ENCODE measurements at regions not wholly inside any gene's neighbourhood (a gene's known extent, or its start where the extent isn't known, plus 50 kb on each side); places are given as distances from the start of the nearest gene placed in this dataset.
A peak's percentile ranks its signal among the peaks of the same experiment; 100 is the strongest.
"Not testable (repeated sequence)": the region's sequence is repeated elsewhere in the genome, so short reads cannot be mapped to it uniquely, and the experiment has no call there.

GRCh38 chrX:106291779-106292390, 123.8 kb downstream of the PWWP3B start:
- H3K27me3 Mint-ChIP-seq, result not testable (repeated sequence)

GRCh38 chrX:106300239-106300638, 132.1 kb downstream of the PWWP3B start:
- no peak overlapping the region for H3K27ac Mint-ChIP-seq
- no peaks in the 10 kb centered on the region for H3K4me1 Mint-ChIP-seq
- no peaks in the 10 kb centered on the region for H3K9me3 Mint-ChIP-seq
- no peaks in the 10 kb centered on the region for H3K36me3 Mint-ChIP-seq
- ATAC-seq (replicated peaks) (no peak), DNase-seq (no peak)
- H3K27me3 Mint-ChIP-seq, result no peaks in the 10 kb centered on the region
- no peak overlapping the region for H3K4me3 Mint-ChIP-seq

More at GRCh38 chrX:106291779-106292390, 123.8 kb downstream of the PWWP3B start:
- not testable (repeated sequence) for H3K4me3 Mint-ChIP-seq; DNase-seq; H3K36me3 Mint-ChIP-seq; H3K4me1 Mint-ChIP-seq; H3K27ac Mint-ChIP-seq; H3K9me3 Mint-ChIP-seq; ATAC-seq (replicated peaks)

GRCh38 chrX:106300656-106301055, 132.6 kb downstream of the PWWP3B start:
- H3K27ac Mint-ChIP-seq, result no peak overlapping the region
- H3K4me3 Mint-ChIP-seq, result no peak overlapping the region
- H3K9me3 Mint-ChIP-seq, result no peaks in the 10 kb centered on the region
- ATAC-seq (replicated peaks) (no peak), DNase-seq (no peak)
- H3K4me1 Mint-ChIP-seq, result no peaks in the 10 kb centered on the region
- H3K36me3 Mint-ChIP-seq, result no peaks in the 10 kb centered on the region
- no peaks in the 10 kb centered on the region for H3K27me3 Mint-ChIP-seq

- H3K9me3 Mint-ChIP-seq, result no peaks in the 10 kb centered on the region
- H3K27ac Mint-ChIP-seq, result no peak overlapping the region
- no peaks in the 10 kb centered on the region for H3K36me3 Mint-ChIP-seq
- ATAC-seq (replicated peaks), result no peak
- H3K27me3 Mint-ChIP-seq, result no peaks in the 10 kb centered on the region
- H3K4me1 Mint-ChIP-seq, result no peaks in the 10 kb centered on the region
- no peak overlapping the region for H3K4me3 Mint-ChIP-seq
- no peak for DNase-seq
Observed at GRCh38 chrX:106302304-106302703, 134.2 kb downstream of the PWWP3B start.

GRCh38 chrX:106306391-106306947, 138.4 kb downstream of the PWWP3B start:
- H3K27me3 Mint-ChIP-seq, result no peaks in the 10 kb centered on the region
- no peak overlapping the region for H3K4me3 Mint-ChIP-seq
- ATAC-seq (replicated peaks) (no peak), DNase-seq (no peak)
- no peak overlapping the region for H3K27ac Mint-ChIP-seq
- no peaks in the 10 kb centered on the region for H3K4me1 Mint-ChIP-seq
- H3K36me3 Mint-ChIP-seq, result no peaks in the 10 kb centered on the region
- H3K9me3 Mint-ChIP-seq, result no peaks in the 10 kb centered on the region

- Mint-ChIP-seq H3K27ac (no peak overlapping the region), H3K27me3 (no peaks in the 10 kb centered on the region), H3K9me3 (no peaks in the 10 kb centered on the region), H3K4me3 (no peak overlapping the region), H3K4me1 (no peaks in the 10 kb centered on the region), H3K36me3 (no peaks in the 10 kb centered on the region)
- no peak for DNase-seq
- no peak for ATAC-seq (replicated peaks)
Observed at GRCh38 chrX:106323357-106323756, 155.3 kb downstream of the PWWP3B start.

GRCh38 chrX:106331606-106332005, 163.5 kb downstream of the PWWP3B start:
- peaks cover 0 to 4% of the 10 kb centered on the region in 2 donors for H3K9me3 Mint-ChIP-seq
- H3K27me3 Mint-ChIP-seq, result peaks cover 0 to 7% of the 10 kb centered on the region in 2 donors
- H3K4me1 Mint-ChIP-seq, result no peaks in the 10 kb centered on the region
- ATAC-seq (replicated peaks) (no peak), DNase-seq (no peak)
- no peak overlapping the region for H3K27ac Mint-ChIP-seq
- no peak overlapping the region for H3K4me3 Mint-ChIP-seq
- H3K36me3 Mint-ChIP-seq, result no peaks in the 10 kb centered on the region

GRCh38 chrX:106341823-106342222, 173.7 kb downstream of the PWWP3B start:
- Mint-ChIP-seq H3K27me3 (no peaks in the 10 kb centered on the region), H3K27ac (no peak overlapping the region), H3K4me3 (no peak overlapping the region)

GRCh38 chrX:106356580-106356979, 188.5 kb downstream of the PWWP3B start:
- Mint-ChIP-seq H3K4me3 (no peak overlapping the region), H3K9me3 (no peaks in the 10 kb centered on the region), H3K27me3 (peaks cover 0 to 7% of the 10 kb centered on the region in 2 donors), H3K27ac (no peak overlapping the region), H3K4me1 (no peaks in the 10 kb centered on the region), H3K36me3 (no peaks in the 10 kb centered on the region)
- no peak for ATAC-seq (replicated peaks)
- no peak for DNase-seq

More at GRCh38 chrX:106341823-106342222, 173.7 kb downstream of the PWWP3B start:
- Mint-ChIP-seq H3K36me3 (no peaks in the 10 kb centered on the region), H3K9me3 (peaks cover 0 to 3% of the 10 kb centered on the region in 2 donors), H3K4me1 (no peaks in the 10 kb centered on the region)
- DNase-seq (no peak), ATAC-seq (replicated peaks) (no peak)

GRCh38 chrX:106363214-106363613, 195.1 kb downstream of the PWWP3B start:
- H3K36me3 Mint-ChIP-seq, result no peaks in the 10 kb centered on the region
- no peak overlapping the region for H3K27ac Mint-ChIP-seq
- H3K9me3 Mint-ChIP-seq, result no peaks in the 10 kb centered on the region

GRCh38 chrX:106378616-106379015, 210.5 kb downstream of the PWWP3B start:
- Mint-ChIP-seq H3K27me3 (no peaks in the 10 kb centered on the region), H3K36me3 (no peaks in the 10 kb centered on the region), H3K4me1 (peaks cover 0 to 3% of the 10 kb centered on the region in 2 donors), H3K27ac (no peak overlapping the region), H3K4me3 (peak overlapping the region in 1 of 2 donors; percentile 11), H3K9me3 (peaks cover 0 to 3% of the 10 kb centered on the region in 2 donors)
- no peak for ATAC-seq (replicated peaks)
- no peak for DNase-seq

More at GRCh38 chrX:106363214-106363613, 195.1 kb downstream of the PWWP3B start:
- DNase-seq (no peak), ATAC-seq (replicated peaks) (no peak)
- H3K4me1 Mint-ChIP-seq, result no peaks in the 10 kb centered on the region
- no peak overlapping the region for H3K4me3 Mint-ChIP-seq
- peaks cover 0 to 7% of the 10 kb centered on the region in 2 donors for H3K27me3 Mint-ChIP-seq

- H3K4me3 Mint-ChIP-seq, result no peak overlapping the region
- no peak overlapping the region for H3K27ac Mint-ChIP-seq
- no peaks in the 10 kb centered on the region for H3K36me3 Mint-ChIP-seq
- ATAC-seq (replicated peaks), result no peak
- no peak for DNase-seq
- no peaks in the 10 kb centered on the region for H3K4me1 Mint-ChIP-seq
- H3K9me3 Mint-ChIP-seq, result no peaks in the 10 kb centered on the region
- H3K27me3 Mint-ChIP-seq, result no peaks in the 10 kb centered on the region
Observed at GRCh38 chrX:106391284-106391911, 220.4 kb upstream of the RADX start.

GRCh38 chrX:106392346-106392745, 219.4 kb upstream of the RADX start:
- Mint-ChIP-seq H3K36me3 (no peaks in the 10 kb centered on the region), H3K27me3 (no peaks in the 10 kb centered on the region), H3K27ac (no peak overlapping the region), H3K4me1 (no peaks in the 10 kb centered on the region), H3K9me3 (no peaks in the 10 kb centered on the region), H3K4me3 (no peak overlapping the region)
- ATAC-seq (replicated peaks) (no peak), DNase-seq (no peak)

- H3K4me3 Mint-ChIP-seq, result no peak overlapping the region
- H3K27me3 Mint-ChIP-seq, result peaks cover 0 to 7% of the 10 kb centered on the region in 2 donors
- H3K27ac Mint-ChIP-seq, result no peak overlapping the region
- no peak for DNase-seq
- no peaks in the 10 kb centered on the region for H3K4me1 Mint-ChIP-seq
- H3K36me3 Mint-ChIP-seq, result no peaks in the 10 kb centered on the region
- H3K9me3 Mint-ChIP-seq, result no peaks in the 10 kb centered on the region
- no peak for ATAC-seq (replicated peaks)
Observed at GRCh38 chrX:106397788-106398538, 213.8 kb upstream of the RADX start.

Data from stimulated activated naive B cell treated with anti-CD40 and anti-IgM and Interleukin-4, amounts not matched to agents 10 μg/mL and 1 μg/mL and 100 μg/mL, for 72 hours (primary cell).